ENCODE measurements at regions not wholly inside any gene's neighbourhood (a gene's known extent, or its start where the extent isn't known, plus 50 kb on each side); places are given as distances from the start of the nearest gene placed in this dataset.

DNA sequence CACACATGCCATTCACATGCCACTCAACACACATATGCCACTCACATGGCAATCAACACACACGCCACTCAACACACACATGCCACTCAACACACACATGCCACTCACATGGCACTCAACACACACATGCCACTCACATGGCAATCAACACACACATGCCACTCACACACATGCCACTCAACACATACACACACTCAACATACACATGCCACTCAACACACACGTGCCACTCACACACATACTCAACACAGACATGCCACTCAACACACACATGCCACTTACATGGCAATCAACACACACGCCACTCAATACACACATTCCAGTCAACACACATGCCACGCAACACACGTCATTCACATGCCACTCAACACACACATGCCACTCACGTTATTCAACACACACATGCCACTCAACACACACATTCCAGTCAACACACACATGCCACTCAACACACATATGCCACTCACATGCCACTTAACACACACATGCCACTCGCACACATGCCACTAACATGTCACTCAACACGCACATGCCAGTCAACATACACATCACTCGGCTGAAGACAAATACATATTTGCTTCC is 182.9 kb downstream of the NPHP4 start:
- TF ChIP-seq, protein P1, sequence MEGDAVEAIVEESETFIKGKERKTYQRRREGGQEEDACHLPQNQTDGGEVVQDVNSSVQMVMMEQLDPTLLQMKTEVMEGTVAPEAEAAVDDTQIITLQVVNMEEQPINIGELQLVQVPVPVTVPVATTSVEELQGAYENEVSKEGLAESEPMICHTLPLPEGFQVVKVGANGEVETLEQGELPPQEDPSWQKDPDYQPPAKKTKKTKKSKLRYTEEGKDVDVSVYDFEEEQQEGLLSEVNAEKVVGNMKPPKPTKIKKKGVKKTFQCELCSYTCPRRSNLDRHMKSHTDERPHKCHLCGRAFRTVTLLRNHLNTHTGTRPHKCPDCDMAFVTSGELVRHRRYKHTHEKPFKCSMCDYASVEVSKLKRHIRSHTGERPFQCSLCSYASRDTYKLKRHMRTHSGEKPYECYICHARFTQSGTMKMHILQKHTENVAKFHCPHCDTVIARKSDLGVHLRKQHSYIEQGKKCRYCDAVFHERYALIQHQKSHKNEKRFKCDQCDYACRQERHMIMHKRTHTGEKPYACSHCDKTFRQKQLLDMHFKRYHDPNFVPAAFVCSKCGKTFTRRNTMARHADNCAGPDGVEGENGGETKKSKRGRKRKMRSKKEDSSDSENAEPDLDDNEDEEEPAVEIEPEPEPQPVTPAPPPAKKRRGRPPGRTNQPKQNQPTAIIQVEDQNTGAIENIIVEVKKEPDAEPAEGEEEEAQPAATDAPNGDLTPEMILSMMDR (IDR thresholded peaks at IDR 0.05): no peak
- TF ChIP-seq POLR2A (IDR thresholded peaks at IDR 0.05): no peak

Data from body of pancreas (tissue), 4 donors.